ENCODE measurements at regions not wholly inside any gene's neighbourhood (a gene's known extent, or its start where the extent isn't known, plus 50 kb on each side); places are given as distances from the start of the nearest gene placed in this dataset.

DNA sequence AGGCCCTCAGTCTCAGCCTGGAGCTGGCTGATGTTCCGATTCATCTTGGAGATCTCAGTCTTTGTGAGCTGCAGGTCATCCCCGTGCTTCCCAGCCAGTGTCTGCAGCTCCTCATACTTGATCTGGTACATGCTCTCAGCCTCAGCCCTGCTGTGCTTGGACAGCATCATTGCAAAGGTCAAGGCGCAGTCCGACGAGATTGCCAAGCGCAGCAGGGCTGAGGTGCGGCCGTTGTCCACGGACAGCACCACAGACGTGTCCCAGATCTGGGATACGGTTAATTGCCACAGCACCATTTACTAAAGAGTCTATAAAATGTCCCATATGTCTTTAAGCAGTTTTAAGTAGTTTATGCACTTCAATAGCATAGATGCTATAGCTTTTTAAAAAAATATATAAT, 965.7 kb downstream of the FSCB start:
- Histone ChIP-seq H3K4me1 (ENCODE audit: control insufficient read depth, insufficient read depth, low read length) (no peaks in the 10 kb centered on the region), H4K5ac (ENCODE audit: low read depth, low read length) (no peak overlapping the region), H2AK5ac (ENCODE audit: low read depth, low read length) (no peak overlapping the region), H2BK5ac (ENCODE audit: low read depth, low read length, poor library complexity, severe bottlenecking) (no peak overlapping the region), H3K4me3 (ENCODE audit: insufficient read depth, low read depth, low read length) (no peak overlapping the region), H3K4me2 (ENCODE audit: low read depth, low read length) (no peak overlapping the region), H3K9me3 (ENCODE audit: control insufficient read depth, insufficient read depth, low read length) (peaks cover 14% of the 10 kb centered on the region), H3K14ac (replicated peaks; ENCODE audit: low read depth, low read length) (no peak overlapping the region), H3K18ac (ENCODE audit: low read depth, low read length) (no peak overlapping the region), H4K20me1 (ENCODE audit: insufficient read depth, low read length) (no peaks in the 10 kb centered on the region), H3K56ac (ENCODE audit: extremely low read depth, insufficient read depth, low read length) (no peak overlapping the region), H4K91ac (ENCODE audit: insufficient read depth, low read depth, low read length) (no peak overlapping the region), H3K79me1 (ENCODE audit: low read depth in 1 of 2, low read length in 2 of 2) (no peaks in the 10 kb centered on the region), H3K23ac (ENCODE audit: low read depth, low read length) (no peak overlapping the region), H2AFZ (replicated peaks; ENCODE audit: low read length, poor library complexity) (no peak overlapping the region), H3K9me1 (ENCODE audit: insufficient read depth, low read length) (no peaks in the 10 kb centered on the region), H3K9ac (ENCODE audit: low read depth, low read length) (no peak overlapping the region), H2AK9ac (replicated peaks; ENCODE audit: low read depth, low read length, poor library complexity) (no peak overlapping the region), H3K4ac (ENCODE audit: low read depth, low read length) (no peak overlapping the region), H3K27ac (ENCODE audit: insufficient read depth, low read length) (no peak overlapping the region), H2BK15ac (ENCODE audit: low read depth, low read length) (no peak overlapping the region), H2BK20ac (ENCODE audit: low read depth, low read length) (no peak overlapping the region), H4K8ac (ENCODE audit: low read depth in 2 of 2, low read length in 2 of 2) (no peak overlapping the region), H3K27me3 (ENCODE audit: control insufficient read depth, insufficient read depth, low read length) (no peaks in the 10 kb centered on the region), H3K36me3 (ENCODE audit: control insufficient read depth, insufficient read depth, low read length) (no peaks in the 10 kb centered on the region), H2BK120ac (ENCODE audit: low read depth, low read length) (no peak overlapping the region)
- intact Hi-C loops (cut with micrococcal nuclease) (no loop called here), dilution Hi-C loops (cut with HindIII; ENCODE audit: low sequenced_read_pairs, unreplicated experiment) (no loop called here), in situ Hi-C loops (cut with MboI; ENCODE audit: low sequenced_read_pairs) (no loop called here)
- no peak for DNase-seq
- ChIA-PET POLR2A (ENCODE audit: unreplicated experiment) (no interaction called here), CTCF (interaction anchor here (0.6 to 0.9 kb wide), 2 partner anchors 207 to 273 kb away, joined by 5 to 6 read pairs; no protein-coding TSS in a partner anchor)
- BruUV-seq (replicated peaks) = no TSS peak
- WGBS, 2 experiments (ENCODE audit: extremely low coverage in 2 of 2, insufficient read length in 1 of 2) = 81% methylated on average over 4 of the region's 11 CpGs; no CpG with 5 or more reads in 1 of the 2 experiments
- no peak for TF ChIP-seq MAZ (IDR thresholded peaks at IDR 0.05; ENCODE audit: borderline replicate concordance, low read depth, low read length)
- TF ChIP-seq, protein P1, sequence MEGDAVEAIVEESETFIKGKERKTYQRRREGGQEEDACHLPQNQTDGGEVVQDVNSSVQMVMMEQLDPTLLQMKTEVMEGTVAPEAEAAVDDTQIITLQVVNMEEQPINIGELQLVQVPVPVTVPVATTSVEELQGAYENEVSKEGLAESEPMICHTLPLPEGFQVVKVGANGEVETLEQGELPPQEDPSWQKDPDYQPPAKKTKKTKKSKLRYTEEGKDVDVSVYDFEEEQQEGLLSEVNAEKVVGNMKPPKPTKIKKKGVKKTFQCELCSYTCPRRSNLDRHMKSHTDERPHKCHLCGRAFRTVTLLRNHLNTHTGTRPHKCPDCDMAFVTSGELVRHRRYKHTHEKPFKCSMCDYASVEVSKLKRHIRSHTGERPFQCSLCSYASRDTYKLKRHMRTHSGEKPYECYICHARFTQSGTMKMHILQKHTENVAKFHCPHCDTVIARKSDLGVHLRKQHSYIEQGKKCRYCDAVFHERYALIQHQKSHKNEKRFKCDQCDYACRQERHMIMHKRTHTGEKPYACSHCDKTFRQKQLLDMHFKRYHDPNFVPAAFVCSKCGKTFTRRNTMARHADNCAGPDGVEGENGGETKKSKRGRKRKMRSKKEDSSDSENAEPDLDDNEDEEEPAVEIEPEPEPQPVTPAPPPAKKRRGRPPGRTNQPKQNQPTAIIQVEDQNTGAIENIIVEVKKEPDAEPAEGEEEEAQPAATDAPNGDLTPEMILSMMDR (conservative IDR thresholded peaks at IDR 0.05; ENCODE audit: low read depth, low read length) = no peak
- TF ChIP-seq NFE2L2 (IDR thresholded peaks at IDR 0.05; ENCODE audit: low read depth, low read length) = no peak
- TF ChIP-seq BHLHE40 (IDR thresholded peaks at IDR 0.05; ENCODE audit: low read depth, low read length) = no peak
- TF ChIP-seq, protein P2, sequence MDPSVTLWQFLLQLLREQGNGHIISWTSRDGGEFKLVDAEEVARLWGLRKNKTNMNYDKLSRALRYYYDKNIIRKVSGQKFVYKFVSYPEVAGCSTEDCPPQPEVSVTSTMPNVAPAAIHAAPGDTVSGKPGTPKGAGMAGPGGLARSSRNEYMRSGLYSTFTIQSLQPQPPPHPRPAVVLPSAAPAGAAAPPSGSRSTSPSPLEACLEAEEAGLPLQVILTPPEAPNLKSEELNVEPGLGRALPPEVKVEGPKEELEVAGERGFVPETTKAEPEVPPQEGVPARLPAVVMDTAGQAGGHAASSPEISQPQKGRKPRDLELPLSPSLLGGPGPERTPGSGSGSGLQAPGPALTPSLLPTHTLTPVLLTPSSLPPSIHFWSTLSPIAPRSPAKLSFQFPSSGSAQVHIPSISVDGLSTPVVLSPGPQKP (IDR thresholded peaks at IDR 0.05; ENCODE audit: borderline replicate concordance, low read depth, low read length) = no peak
- ATAC-seq (ENCODE audit: low read depth) = no peak
